ENCODE measurements at regions not wholly inside any gene's neighbourhood (a gene's known extent, or its start where the extent isn't known, plus 50 kb on each side); places are given as distances from the start of the nearest gene placed in this dataset.
A peak's percentile ranks its signal among the peaks of the same experiment; 100 is the strongest.

DNA sequence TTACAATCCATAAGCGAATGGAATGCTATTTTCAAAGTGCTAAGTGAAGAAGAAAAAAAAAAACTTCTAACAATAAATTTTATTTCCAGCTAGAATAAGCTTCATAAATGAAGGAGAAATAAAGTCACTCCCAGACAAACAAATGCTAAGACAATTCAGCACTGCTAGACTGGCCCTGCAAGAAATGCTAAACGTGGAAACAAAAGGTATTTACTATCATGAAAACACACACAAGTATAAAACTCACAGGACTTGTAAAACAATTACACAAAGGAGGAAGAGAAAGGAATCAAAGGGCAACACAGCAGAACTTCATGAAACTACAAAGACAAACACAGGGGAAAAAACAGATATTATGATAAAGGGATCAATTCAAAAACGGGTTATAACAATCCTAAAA is 85.8 kb upstream of the NELL2 start:
- no peak for DNase-seq

DNA sequence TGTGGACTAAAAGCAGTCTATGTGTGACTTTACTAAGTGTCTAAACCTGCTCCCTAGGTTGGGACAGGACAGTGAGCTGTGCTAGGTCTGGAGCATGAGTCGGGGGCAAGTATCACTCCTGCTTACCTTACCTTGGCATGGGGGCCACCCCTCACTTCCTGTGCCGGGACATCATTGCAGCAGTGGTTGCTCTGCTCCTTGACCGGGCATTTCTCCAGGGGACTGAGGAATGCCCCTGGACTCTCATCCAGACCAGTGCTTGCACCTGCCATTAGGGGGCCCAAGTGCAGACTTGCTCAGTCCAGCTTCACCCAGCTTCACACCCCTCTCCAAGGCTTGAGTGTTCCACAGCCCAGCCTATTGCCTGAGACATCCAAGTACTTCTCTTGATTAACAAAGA is 84.7 kb upstream of the NELL2 start:
- no peak for DNase-seq

DNA sequence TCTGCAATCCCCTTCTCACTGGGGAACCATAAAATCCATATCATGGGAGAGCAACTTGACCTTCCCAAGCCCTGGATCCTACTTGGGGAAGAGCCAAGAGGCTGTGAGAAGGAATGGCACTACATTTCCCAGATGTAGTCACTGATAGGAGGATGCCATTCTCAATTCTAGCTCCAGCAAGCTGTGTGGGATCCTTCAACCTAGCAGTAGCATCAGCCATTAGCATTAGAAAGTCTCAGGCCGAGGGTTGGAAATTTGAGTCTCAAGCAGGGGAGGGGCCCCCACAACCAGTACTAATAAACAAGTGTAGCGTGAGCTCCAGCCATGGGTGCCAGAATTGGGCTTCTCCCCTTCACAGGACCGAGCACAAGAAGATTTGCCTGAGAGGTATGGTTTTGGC is 84.3 kb upstream of the NELL2 start:
- DNase-seq: no peak

DNA sequence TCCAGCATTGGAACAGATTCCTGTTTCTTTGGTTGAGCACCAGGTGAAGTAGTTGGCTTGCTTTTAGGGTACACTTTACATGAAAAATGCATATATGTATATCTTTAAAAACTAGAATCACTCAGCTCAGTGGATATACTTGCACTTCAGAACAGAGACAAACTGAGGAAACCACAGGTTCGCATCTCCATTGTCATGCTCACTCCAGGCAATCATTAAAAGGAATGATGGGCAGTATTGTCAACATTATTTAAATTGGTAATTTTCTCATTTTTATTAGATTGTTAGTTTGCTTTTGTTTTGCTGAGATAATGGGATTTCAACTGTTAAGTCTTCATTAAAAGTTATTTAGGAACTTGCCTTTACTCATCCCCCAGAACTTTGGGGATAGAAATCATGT is 71.0 kb upstream of the NELL2 start:
- DNase-seq: no peak

DNA sequence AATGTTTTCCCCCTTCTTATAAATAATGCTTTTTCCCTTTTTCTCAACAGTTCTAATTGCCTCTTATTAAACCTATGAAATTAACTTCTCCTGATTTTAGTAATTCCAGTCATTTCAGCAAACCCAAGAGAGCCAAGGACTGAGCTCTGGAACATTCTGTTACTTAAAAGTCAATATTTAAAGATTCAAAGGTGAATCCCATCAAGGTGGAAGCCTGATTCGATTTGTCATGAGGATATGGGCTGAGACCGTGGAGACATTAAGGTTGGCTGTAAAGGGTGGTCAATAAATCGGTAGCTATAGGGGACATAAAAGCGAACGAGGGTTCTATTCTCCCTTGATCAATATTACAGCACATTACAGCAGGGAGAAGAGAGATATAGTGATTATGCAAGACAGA is 66.6 kb upstream of the NELL2 start:
- no peak for DNase-seq

DNA sequence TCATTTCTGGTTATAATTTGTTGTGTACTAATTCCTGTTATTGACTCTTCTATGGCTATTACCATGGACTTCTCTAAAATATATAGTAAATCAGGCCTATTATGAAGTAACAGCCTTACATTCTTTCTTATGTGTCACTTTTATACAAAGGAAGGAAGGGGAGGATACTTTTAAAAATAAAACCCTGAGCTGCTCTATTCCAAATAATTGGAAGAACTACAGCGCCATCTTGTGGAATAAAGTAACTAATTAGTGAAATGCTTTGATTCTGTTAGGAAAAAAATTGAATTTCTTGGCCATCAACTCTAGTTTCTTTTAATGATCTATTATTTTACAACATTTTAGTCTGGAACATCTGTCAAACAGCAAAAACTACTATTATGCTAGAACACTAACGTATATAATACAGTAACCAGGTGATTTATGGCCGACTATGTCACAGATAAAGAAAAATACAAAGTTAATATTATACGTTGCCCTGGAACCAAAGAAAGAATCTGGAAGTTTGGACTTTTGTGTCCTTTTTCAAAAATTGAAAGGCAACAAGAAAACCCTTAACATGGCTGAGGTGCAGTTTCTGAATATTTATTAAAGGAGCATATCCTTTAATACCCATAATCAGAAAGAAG is 55.0 kb upstream of the NELL2 start:
- peak; percentile 76 for DNase-seq

DNA sequence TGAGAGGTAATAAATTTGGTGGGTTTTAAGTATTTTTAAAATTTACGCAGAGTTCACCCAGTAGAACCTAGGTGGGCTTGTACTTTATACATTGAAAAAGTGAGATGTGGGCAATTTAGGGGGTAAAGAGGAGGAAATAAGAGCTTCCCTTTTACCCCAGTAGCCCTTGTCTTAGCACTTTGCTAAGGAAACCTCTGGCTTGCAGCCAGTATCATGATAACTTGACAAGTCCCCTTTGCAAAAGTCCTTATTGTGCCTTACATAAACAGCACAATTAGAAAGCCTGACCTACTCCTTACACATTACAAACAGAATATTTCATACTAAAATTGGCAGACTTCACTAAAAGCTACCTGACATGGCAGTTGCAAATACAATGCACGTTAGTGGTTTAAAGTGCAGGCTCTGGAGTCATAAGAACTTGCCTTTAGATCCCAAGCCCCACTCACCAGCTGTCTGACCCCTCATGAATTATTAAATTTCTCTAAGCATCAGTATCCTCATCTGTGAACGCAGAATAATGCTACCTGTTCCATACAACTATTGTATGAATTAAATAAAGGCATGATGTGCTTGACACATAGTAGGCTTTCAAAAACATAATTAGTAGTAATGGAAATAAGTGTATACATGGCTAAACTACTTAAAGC is 53.2 kb upstream of the NELL2 start:
- DNase-seq: no peak

Measured in inflammatory macrophage treated with lipopolysaccharide for 4 hours (primary cell).